Neural cell (in vitro differentiated cells): ENCODE measurements at regions not wholly inside any gene's neighbourhood (a gene's known extent, or its start where the extent isn't known, plus 50 kb on each side); places are given as distances from the start of the nearest gene placed in this dataset.

Source experiments
- H2AFZ ChIP-seq: fragments of 200-600, 300-800 bp; sonication (generic), shearing (Covaris generic); 2 replicates; pipeline ENCODE4 v1.6.0; 2014; ENCODE audit warnings: low read depth, mild to moderate bottlenecking, antibody characterized with exemption, low read length, moderate library complexity
- H3F3A ChIP-seq: fragments of 200-600 bp; shearing (Covaris generic); 2 replicates; pipeline ENCODE4 v1.6.1; 2016; ENCODE audit warnings: mild to moderate bottlenecking, moderate library complexity, mixed read lengths, antibody characterized with exemption, low read length; ENCODE audit not compliant: insufficient read depth, poor library complexity, severe bottlenecking
- H3K27ac ChIP-seq: fragments of 200-600, 300-800 bp; sonication (generic), shearing (Covaris generic); 2 replicates; pipeline ENCODE4 v1.5.1; 2014; ENCODE audit warnings: mild to moderate bottlenecking, low read length, moderate library complexity
- H3K27me3 ChIP-seq: fragments of 300-800, 200-600 bp; sonication (generic), shearing (Covaris generic); 2 replicates; pipeline ENCODE4 v1.6.0; 2014; ENCODE audit warnings: mild to moderate bottlenecking, low read depth, low read length, moderate library complexity; ENCODE audit not compliant: insufficient read depth
- H3K36me3 ChIP-seq: fragments of 300-800, 200-600 bp; sonication (generic), shearing (Covaris generic); 2 replicates; pipeline ENCODE4 v1.5.1; 2014; ENCODE audit warnings: mild to moderate bottlenecking, antibody characterized with exemption, low read length, moderate library complexity; ENCODE audit not compliant: insufficient read depth
- H3K4me2 ChIP-seq: fragments of 300-800, 200-600 bp; sonication (generic), shearing (Covaris generic); 2 replicates; pipeline ENCODE4 v1.6.0; 2014; ENCODE audit warnings: mild to moderate bottlenecking, low read length
- H3K4me3 ChIP-seq: fragments of 300-800, 200-600 bp; sonication (generic), shearing (Covaris generic); 2 replicates; pipeline ENCODE4 v1.5.1; 2014; ENCODE audit warnings: mild to moderate bottlenecking, low read length, moderate library complexity
- H3K79me2 ChIP-seq: fragments of 200-600 bp; shearing (Covaris generic); replicated peaks from 2 replicates; pipeline ENCODE4 v1.6.0; 2014; ENCODE audit warnings: mild to moderate bottlenecking, low read length, moderate library complexity; ENCODE audit not compliant: insufficient read depth
- H3K9ac ChIP-seq: fragments of 300-800, 200-600 bp; sonication (generic), shearing (Covaris generic); 2 replicates; pipeline ENCODE4 v1.6.1; 2016; ENCODE audit warnings: mild to moderate bottlenecking, low read length, mixed read lengths
- H3K9me2 ChIP-seq: fragments of 200-600 bp; shearing (Covaris generic); 2 replicates; pipeline ENCODE4 v1.6.1; 2016; ENCODE audit warnings: mild to moderate bottlenecking, low read length, mixed read lengths; ENCODE audit not compliant: insufficient read depth
- H3K9me3 ChIP-seq: fragments of 200-600, 300-800 bp; sonication (generic), shearing (Covaris generic); 2 replicates; pipeline ENCODE4 v1.6.1; 2016; ENCODE audit warnings: mild to moderate bottlenecking, mixed run types, low read length, moderate library complexity, mixed read lengths
- H4K20me1 ChIP-seq: fragments of 200-600 bp; shearing (Covaris generic); 2 replicates; pipeline ENCODE4 v1.6.1; 2016; ENCODE audit warnings: mild to moderate bottlenecking, mixed run types; ENCODE audit not compliant: insufficient read depth
- CTCF ChIP-seq: fragments of 450-650 bp; IDR thresholded peaks from 2 replicates; pipeline ENCODE4 v1.5.1; 2014; ENCODE audit warnings: antibody characterized with exemption, mild to moderate bottlenecking, moderate library complexity; ENCODE audit not compliant: poor library complexity, severe bottlenecking
- EP300 ChIP-seq: fragments of 450-650 bp; conservative IDR thresholded peaks from 2 replicates; pipeline ENCODE4 v1.6.1; 2014; ENCODE audit warnings: antibody characterized with exemption, mild to moderate bottlenecking, moderate library complexity; ENCODE audit not compliant: poor library complexity, severe bottlenecking
- EZH2 ChIP-seq: fragments of 200-600, 300-800 bp; shearing (Covaris generic), sonication (generic); IDR thresholded peaks from 2 replicates; pipeline ENCODE4 v1.6.1; 2014; ENCODE audit warnings: antibody characterized with exemption, low read length, borderline replicate concordance, mild to moderate bottlenecking; ENCODE audit not compliant: insufficient read depth, poor library complexity, severe bottlenecking
- MXI1 ChIP-seq: fragments of 450-650 bp; conservative IDR thresholded peaks from 2 replicates; pipeline ENCODE4 v1.6.1; 2014; ENCODE audit warnings: antibody characterized with exemption, mild to moderate bottlenecking; ENCODE audit not compliant: poor library complexity, severe bottlenecking
- POLR2AphosphoS5 ChIP-seq: IDR thresholded peaks from 2 replicates; pipeline ENCODE4 v1.6.1; 2012
- RAD21 ChIP-seq: fragments of 450-650 bp; conservative IDR thresholded peaks from 2 replicates; pipeline ENCODE4 v1.6.1; 2014; ENCODE audit warnings: antibody characterized with exemption, mild to moderate bottlenecking, moderate library complexity
- REST ChIP-seq: IDR thresholded peaks from 2 replicates; pipeline ENCODE4 v1.6.1; 2012; ENCODE audit warnings: borderline replicate concordance
- SMC3 ChIP-seq: fragments of 450-650 bp; conservative IDR thresholded peaks from 2 replicates; pipeline ENCODE4 v1.6.1; 2014; ENCODE audit warnings: antibody characterized with exemption, mild to moderate bottlenecking, moderate library complexity; ENCODE audit not compliant: poor library complexity
- TAF1 ChIP-seq: IDR thresholded peaks from 2 replicates; pipeline ENCODE4 v1.6.1; 2012; ENCODE audit warnings: low read depth

GRCh38 chr9:79470954-79471353, 100.8 kb upstream of the TLE4 start:
- Histone ChIP-seq H3K9me3 (no peaks in the 10 kb centered on the region), H3K79me2 (no peaks in the 10 kb centered on the region), H3K27ac (no peak overlapping the region), H3K9ac (no peak overlapping the region), H3K4me2 (no peak overlapping the region), H4K20me1 (no peaks in the 10 kb centered on the region), H2AFZ (no peak overlapping the region), H3K27me3 (no peaks in the 10 kb centered on the region), H3F3A (no peaks in the 10 kb centered on the region), H3K36me3 (no peaks in the 10 kb centered on the region), H3K9me2 (no peaks in the 10 kb centered on the region), H3K4me3 (no peak overlapping the region)
- TF ChIP-seq TAF1: no peak

GRCh38 chr9:79471580-79472543, 99.9 kb upstream of the TLE4 start:
- Histone ChIP-seq H3K9me3 (no peaks in the 10 kb centered on the region), H3K4me2 (no peak overlapping the region), H3K9me2 (no peaks in the 10 kb centered on the region), H3F3A (no peaks in the 10 kb centered on the region), H3K27me3 (no peaks in the 10 kb centered on the region), H3K4me3 (no peak overlapping the region), H3K79me2 (no peaks in the 10 kb centered on the region), H2AFZ (no peak overlapping the region), H3K36me3 (no peaks in the 10 kb centered on the region), H3K9ac (no peak overlapping the region), H4K20me1 (no peaks in the 10 kb centered on the region), H3K27ac (no peak overlapping the region)
- no peak for TF ChIP-seq REST
- TF ChIP-seq CTCF: no peak
- TF ChIP-seq RAD21: no peak
- no peak for TF ChIP-seq MXI1
- no peak for TF ChIP-seq POLR2AphosphoS5
- no peak for TF ChIP-seq TAF1
- no peak for TF ChIP-seq SMC3
- no peak for TF ChIP-seq EZH2
- TF ChIP-seq EP300: no peak
